Testis (tissue), 2 donors: ENCODE measurements at regions not wholly inside any gene's neighbourhood (a gene's known extent, or its start where the extent isn't known, plus 50 kb on each side); places are given as distances from the start of the nearest gene placed in this dataset.

Source experiments
- CTCF ChIP-seq, 3 experiments: fragments of 450-650 bp in 2 of 3; fragments of 200-600 bp in 1 of 3; sonication (generic) in 1 of 3; IDR thresholded peaks; one replicate each; pipeline ENCODE4 v1.5.1; 2016 to 2019; ENCODE audit warnings: antibody characterized with exemption in 3 of 3, mild to moderate bottlenecking in 2 of 3, moderate library complexity in 1 of 3
- POLR2A ChIP-seq: fragments of 450-650 bp; IDR thresholded peaks from one replicate; pipeline ENCODE4 v1.6.1; 2017; ENCODE audit warnings: antibody characterized with exemption, mild to moderate bottlenecking, moderate library complexity

GRCh38 chr22:48361099-48361639 is 1466.5 kb downstream of the BRD1 start:
- TF ChIP-seq CTCF (IDR thresholded peaks at IDR 0.05) (no peak), POLR2A (no peak)
